HEK293 (cell line): ENCODE measurements at regions not wholly inside any gene's neighbourhood (a gene's known extent, or its start where the extent isn't known, plus 50 kb on each side); places are given as distances from the start of the nearest gene placed in this dataset.

Source experiments
- CTCF ChIA-PET: fragments of 350-600 bp; formaldehyde crosslinking; extraction: SDS; loops from one replicate; lab custom pipeline; 2021; ENCODE audit warnings: antibody characterized with exemption; lab: Yijun Ruan, JAX
- POLR2A ChIA-PET: fragments of 300-600 bp; formaldehyde crosslinking; extraction: SDS; loops from one replicate; lab custom pipeline; 2020; ENCODE audit warnings: antibody characterized with exemption, inconsistent platforms; lab: Yijun Ruan, JAX
- H3K27ac ChIP-seq: fragments of 200-500 bp; sonication (Bioruptor generic); 2 replicates; pipeline ENCODE4 v1.5.1; 2014; ENCODE audit warnings: low read depth, low read length, control low read depth, inconsistent platforms; ENCODE audit errors: extremely low read depth
- H3K36me3 ChIP-seq, 2 experiments: fragments of 200-500 bp in 1 of 2; sonication (Bioruptor generic) in 1 of 2; 1 replicate in 1 of 2; 2 replicates in 1 of 2; pipeline ENCODE4 v1.5.1; 2014 to 2017; ENCODE audit warnings: inconsistent platforms in 2 of 2, low read length in 2 of 2; ENCODE audit not compliant: control insufficient read depth in 2 of 2, insufficient read depth in 1 of 2
- H3K4me1 ChIP-seq: fragments of 200-500 bp; sonication (Bioruptor generic); 2 replicates; pipeline ENCODE4 v1.5.1; 2014; ENCODE audit warnings: mild to moderate bottlenecking, low read length, inconsistent platforms; ENCODE audit not compliant: control insufficient read depth, insufficient read depth
- H3K4me3 ChIP-seq: 2 replicates; pipeline ENCODE4 v1.5.1; 2011; ENCODE audit warnings: low read depth, mild to moderate bottlenecking, control low read depth, low read length, moderate library complexity
- H3K9me3 ChIP-seq: fragments of 200-500 bp; sonication (Bioruptor generic); 2 replicates; pipeline ENCODE4 v1.5.1; 2014; ENCODE audit warnings: low read depth, low read length, inconsistent platforms; ENCODE audit not compliant: control insufficient read depth, insufficient read depth
- REPIN1 ChIP-seq: fragments of 450-650 bp; formaldehyde crosslinking; IDR thresholded peaks from 2 replicates; pipeline ENCODE4 v1.5.1; 2017; ENCODE audit warnings: missing biosample characterization, missing genetic modification characterization, low read depth
- SCRT2 ChIP-seq: fragments of 450-650 bp; formaldehyde crosslinking; IDR thresholded peaks from 2 replicates; pipeline ENCODE4 v1.5.1; 2016; ENCODE audit warnings: missing biosample characterization, missing genetic modification characterization
- SP7 ChIP-seq: fragments of 450-650 bp; formaldehyde crosslinking; IDR thresholded peaks from 2 replicates; pipeline ENCODE4 v1.5.1; 2016; ENCODE audit warnings: missing biosample characterization, missing genetic modification characterization
- ZIC2 ChIP-seq: fragments of 450-650 bp; formaldehyde crosslinking; IDR thresholded peaks from 2 replicates; pipeline ENCODE4 v1.5.1; 2016; ENCODE audit warnings: missing biosample characterization, missing genetic modification characterization
- ZNF132 ChIP-seq: fragments of 450-650 bp; formaldehyde crosslinking; IDR thresholded peaks from 2 replicates; pipeline ENCODE4 v1.5.1; 2017; ENCODE audit warnings: missing biosample characterization, missing genetic modification characterization, borderline replicate concordance
- ZNF155 ChIP-seq: fragments of 450-650 bp; formaldehyde crosslinking; IDR thresholded peaks from 2 replicates; pipeline ENCODE4 v1.5.1; 2016; ENCODE audit warnings: missing biosample characterization, missing genetic modification characterization
- ZNF175 ChIP-seq: fragments of 450-650 bp; formaldehyde crosslinking; IDR thresholded peaks from 2 replicates; pipeline ENCODE4 v1.5.1; 2016; ENCODE audit warnings: missing biosample characterization, missing genetic modification characterization
- ZNF621 ChIP-seq: fragments of 450-650 bp; formaldehyde crosslinking; IDR thresholded peaks from 2 replicates; pipeline ENCODE4 v1.5.1; 2017; ENCODE audit warnings: missing biosample characterization, missing genetic modification characterization
- ZNF658 ChIP-seq: fragments of 450-650 bp; formaldehyde crosslinking; IDR thresholded peaks from 2 replicates; pipeline ENCODE4; 2016; ENCODE audit warnings: missing biosample characterization, missing genetic modification characterization
- ZNF664 ChIP-seq: fragments of 450-650 bp; formaldehyde crosslinking; IDR thresholded peaks from 2 replicates; pipeline ENCODE4 v1.5.1; 2016; ENCODE audit warnings: missing biosample characterization, missing genetic modification characterization
- ZNF701 ChIP-seq: fragments of 450-650 bp; formaldehyde crosslinking; IDR thresholded peaks from 2 replicates; pipeline ENCODE4 v1.5.1; 2016; ENCODE audit warnings: missing biosample characterization, missing genetic modification characterization
- ZNF776 ChIP-seq: fragments of 450-650 bp; formaldehyde crosslinking; IDR thresholded peaks from 2 replicates; pipeline ENCODE4 v1.5.0; 2017; ENCODE audit warnings: missing biosample characterization, missing genetic modification characterization, borderline replicate concordance
- ZNF792 ChIP-seq: fragments of 450-650 bp; formaldehyde crosslinking; IDR thresholded peaks from 2 replicates; pipeline ENCODE4 v1.5.1; 2016; ENCODE audit warnings: missing biosample characterization, missing genetic modification characterization
- ZNF837 ChIP-seq: fragments of 450-650 bp; formaldehyde crosslinking; IDR thresholded peaks from 2 replicates; pipeline ENCODE4 v1.5.1; 2016; ENCODE audit warnings: missing biosample characterization, missing genetic modification characterization
- TF ChIP-seq, protein P1 (sequence below): fragments of 450-650 bp; formaldehyde crosslinking; IDR thresholded peaks from 2 replicates; pipeline ENCODE4 v1.5.1; 2017; ENCODE audit warnings: missing biosample characterization, missing genetic modification characterization
- TF ChIP-seq, protein P2 (sequence below): fragments of 450-650 bp; formaldehyde crosslinking; IDR thresholded peaks from 2 replicates; pipeline ENCODE4 v1.5.1; 2016; ENCODE audit warnings: missing biosample characterization, missing genetic modification characterization
- TF ChIP-seq, protein P3 (sequence below): fragments of 450-650 bp; formaldehyde crosslinking; IDR thresholded peaks from 2 replicates; pipeline ENCODE4 v1.5.1; 2016; ENCODE audit warnings: missing biosample characterization, missing genetic modification characterization
- TF ChIP-seq, protein P4 (sequence below): fragments of 450-650 bp; formaldehyde crosslinking; IDR thresholded peaks from 2 replicates; pipeline ENCODE4 v1.5.1; 2016; ENCODE audit warnings: missing biosample characterization, missing genetic modification characterization
- TF ChIP-seq, protein P5 (sequence below): fragments of 450-650 bp; formaldehyde crosslinking; IDR thresholded peaks from 2 replicates; pipeline ENCODE4 v1.5.1; 2016; ENCODE audit warnings: missing biosample characterization, missing genetic modification characterization
- TF ChIP-seq, protein P6 (sequence below): fragments of 450-650 bp; formaldehyde crosslinking; IDR thresholded peaks from 2 replicates; pipeline ENCODE4 v1.5.1; 2016; ENCODE audit warnings: missing biosample characterization, missing genetic modification characterization, borderline replicate concordance

DNA sequence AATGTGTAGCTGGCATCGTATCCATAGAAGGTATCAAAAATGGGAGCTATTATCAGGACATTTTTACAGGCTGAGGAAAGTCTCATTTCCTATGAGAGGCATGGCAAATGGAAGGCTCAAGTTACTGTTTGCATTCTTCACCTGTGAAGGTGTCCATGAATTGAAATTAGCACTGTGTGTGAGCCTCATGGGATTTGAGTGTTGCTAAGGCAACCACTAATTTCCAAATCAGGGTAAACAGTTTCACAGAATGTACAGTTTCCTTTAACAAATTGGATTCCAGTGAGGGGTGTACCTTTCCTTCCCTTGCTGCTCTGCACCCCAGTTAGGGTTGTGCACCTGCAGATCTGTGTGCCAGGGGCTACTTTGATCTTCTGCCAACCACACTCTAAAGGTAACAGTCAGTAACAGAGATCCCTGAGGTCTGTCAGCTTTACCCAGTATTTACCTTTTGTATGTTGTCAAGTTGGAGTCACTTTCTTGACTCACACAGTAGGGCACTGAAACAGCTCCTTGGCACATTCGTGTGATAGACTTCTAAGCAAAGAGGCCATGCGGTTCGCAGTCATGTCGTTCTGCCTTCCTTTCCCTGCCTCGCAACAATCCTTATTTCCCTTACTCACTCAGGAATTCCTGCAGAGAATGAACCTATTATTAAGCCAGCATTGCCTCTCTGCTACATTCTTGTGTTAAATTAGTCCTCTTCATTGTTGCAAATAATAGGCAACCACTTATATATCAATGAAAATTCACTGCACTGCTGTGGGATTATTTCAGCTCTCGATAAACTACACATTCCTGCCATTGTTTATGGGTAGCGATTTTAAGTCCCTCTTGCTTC, 129.8 kb upstream of the GBE1 start:
- POLR2A ChIA-PET: no interaction called here
- CTCF ChIA-PET: no interaction called here
- TF ChIP-seq, protein P1, sequence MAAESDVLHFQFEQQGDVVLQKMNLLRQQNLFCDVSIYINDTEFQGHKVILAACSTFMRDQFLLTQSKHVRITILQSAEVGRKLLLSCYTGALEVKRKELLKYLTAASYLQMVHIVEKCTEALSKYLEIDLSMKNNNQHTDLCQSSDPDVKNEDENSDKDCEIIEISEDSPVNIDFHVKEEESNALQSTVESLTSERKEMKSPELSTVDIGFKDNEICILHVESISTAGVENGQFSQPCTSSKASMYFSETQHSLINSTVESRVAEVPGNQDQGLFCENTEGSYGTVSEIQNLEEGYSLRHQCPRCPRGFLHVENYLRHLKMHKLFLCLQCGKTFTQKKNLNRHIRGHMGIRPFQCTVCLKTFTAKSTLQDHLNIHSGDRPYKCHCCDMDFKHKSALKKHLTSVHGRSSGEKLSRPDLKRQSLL: no peak
- H3K4me3 ChIP-seq: no peak overlapping the region
- H3K27ac ChIP-seq: no peak overlapping the region
- H3K9me3 ChIP-seq: no peaks in the 10 kb centered on the region
- no peaks in the 10 kb centered on the region for H3K4me1 ChIP-seq
- no peaks in the 10 kb centered on the region for H3K36me3 ChIP-seq

DNA sequence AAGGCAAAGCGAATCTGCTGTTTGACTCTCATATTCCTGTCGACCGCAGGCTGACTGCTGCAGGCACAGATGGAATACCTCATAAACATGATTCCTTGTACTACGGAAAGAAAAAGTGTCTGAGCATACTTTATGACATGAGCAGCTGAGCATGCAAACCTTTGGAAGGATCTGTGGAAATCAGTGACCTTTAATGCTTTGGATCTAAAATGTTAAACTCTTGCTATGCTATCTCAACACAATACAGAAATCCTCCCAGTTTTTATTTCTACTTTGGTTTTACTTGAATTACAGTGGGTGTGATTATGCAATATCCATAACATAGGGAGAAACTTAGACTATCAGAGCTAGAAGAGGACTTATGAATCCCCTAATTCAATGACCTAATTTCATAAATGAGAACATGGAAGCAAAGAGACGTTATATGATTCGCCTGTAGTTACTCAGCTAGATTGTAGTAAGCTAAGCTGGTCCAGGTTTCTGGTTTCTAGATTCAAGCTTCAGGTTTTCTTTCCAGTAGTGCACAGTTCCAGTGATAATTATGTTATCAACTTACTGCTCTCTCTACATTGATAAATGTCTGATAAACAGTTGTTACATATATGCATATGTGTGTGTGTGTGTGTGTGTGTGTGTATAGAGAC, 127.6 kb upstream of the GBE1 start:
- H3K27ac ChIP-seq: no peak overlapping the region
- POLR2A ChIA-PET: no interaction called here
- TF ChIP-seq, protein P2, sequence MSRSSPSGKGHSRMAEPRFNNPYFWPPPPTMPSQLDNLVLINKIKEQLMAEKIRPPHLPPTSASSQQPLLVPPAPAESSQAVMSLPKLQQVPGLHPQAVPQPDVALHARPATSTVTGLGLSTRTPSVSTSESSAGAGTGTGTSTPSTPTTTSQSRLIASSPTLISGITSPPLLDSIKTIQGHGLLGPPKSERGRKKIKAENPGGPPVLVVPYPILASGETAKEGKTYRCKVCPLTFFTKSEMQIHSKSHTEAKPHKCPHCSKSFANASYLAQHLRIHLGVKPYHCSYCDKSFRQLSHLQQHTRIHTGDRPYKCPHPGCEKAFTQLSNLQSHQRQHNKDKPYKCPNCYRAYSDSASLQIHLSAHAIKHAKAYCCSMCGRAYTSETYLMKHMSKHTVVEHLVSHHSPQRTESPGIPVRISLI (tag by site-specific recombination): no peak
- TF ChIP-seq, protein P3, sequence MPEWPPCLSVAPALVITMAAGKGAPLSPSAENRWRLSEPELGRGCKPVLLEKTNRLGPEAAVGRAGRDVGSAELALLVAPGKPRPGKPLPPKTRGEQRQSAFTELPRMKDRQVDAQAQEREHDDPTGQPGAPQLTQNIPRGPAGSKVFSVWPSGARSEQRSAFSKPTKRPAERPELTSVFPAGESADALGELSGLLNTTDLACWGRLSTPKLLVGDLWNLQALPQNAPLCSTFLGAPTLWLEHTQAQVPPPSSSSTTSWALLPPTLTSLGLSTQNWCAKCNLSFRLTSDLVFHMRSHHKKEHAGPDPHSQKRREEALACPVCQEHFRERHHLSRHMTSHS (tag by site-specific recombination): no peak
- TF ChIP-seq ZNF664 (tag by site-specific recombination) (no peak), ZIC2 (tag by site-specific recombination) (no peak), ZNF837 (tag by site-specific recombination) (no peak), ZNF175 (tag by site-specific recombination) (no peak)
- no peaks in the 10 kb centered on the region for H3K9me3 ChIP-seq
- no peak overlapping the region for H3K4me3 ChIP-seq
- no peaks in the 10 kb centered on the region for H3K36me3 ChIP-seq
- no peaks in the 10 kb centered on the region for H3K4me1 ChIP-seq
- CTCF ChIA-PET: interaction anchor here (1.3 kb wide), 1 partner anchor 21 kb away, joined by 7 read pairs; no protein-coding TSS in a partner anchor

DNA sequence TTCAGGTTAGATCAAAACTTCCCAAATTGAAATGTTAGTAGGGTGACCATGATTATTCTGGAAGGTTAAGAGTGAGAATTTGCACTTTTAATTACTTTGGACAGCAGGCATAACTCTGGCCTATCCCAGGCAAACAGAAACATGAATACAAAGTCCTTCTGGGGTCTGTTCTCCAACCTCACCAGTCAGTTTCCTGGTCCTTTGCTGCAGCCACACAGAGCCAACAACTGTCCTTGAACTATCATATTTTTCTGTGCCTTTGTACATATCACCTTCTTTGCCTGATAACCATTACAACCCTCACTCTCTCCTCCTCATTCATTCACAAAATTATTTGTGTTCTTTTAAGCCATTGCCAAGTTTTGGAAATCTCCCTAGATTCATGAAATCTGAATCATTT, 126.0 kb upstream of the GBE1 start:
- Histone ChIP-seq H3K27ac (no peak overlapping the region), H3K9me3 (no peaks in the 10 kb centered on the region), H3K36me3 (no peaks in the 10 kb centered on the region), H3K4me1 (no peaks in the 10 kb centered on the region), H3K4me3 (no peak overlapping the region)
- ChIA-PET CTCF (no interaction called here), POLR2A (no interaction called here)
- TF ChIP-seq REPIN1 (tag by site-specific recombination) (no peak), ZNF776 (tag by site-specific recombination) (no peak), ZNF701 (tag by site-specific recombination) (no peak), SP7 (no peak), ZNF792 (no peak), SCRT2 (tag by site-specific recombination) (no peak), ZNF155 (no peak), ZNF132 (no peak), ZNF658 (no peak), ZNF621 (tag by site-specific recombination) (no peak)
- TF ChIP-seq, protein P4, sequence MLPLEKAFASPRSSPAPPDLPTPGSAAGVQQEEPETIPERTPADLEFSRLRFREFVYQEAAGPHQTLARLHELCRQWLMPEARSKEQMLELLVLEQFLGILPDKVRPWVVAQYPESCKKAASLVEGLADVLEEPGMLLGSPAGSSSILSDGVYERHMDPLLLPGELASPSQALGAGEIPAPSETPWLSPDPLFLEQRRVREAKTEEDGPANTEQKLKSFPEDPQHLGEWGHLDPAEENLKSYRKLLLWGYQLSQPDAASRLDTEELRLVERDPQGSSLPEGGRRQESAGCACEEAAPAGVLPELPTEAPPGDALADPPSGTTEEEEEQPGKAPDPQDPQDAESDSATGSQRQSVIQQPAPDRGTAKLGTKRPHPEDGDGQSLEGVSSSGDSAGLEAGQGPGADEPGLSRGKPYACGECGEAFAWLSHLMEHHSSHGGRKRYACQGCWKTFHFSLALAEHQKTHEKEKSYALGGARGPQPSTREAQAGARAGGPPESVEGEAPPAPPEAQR (tag by site-specific recombination): no peak
- TF ChIP-seq, protein P5, sequence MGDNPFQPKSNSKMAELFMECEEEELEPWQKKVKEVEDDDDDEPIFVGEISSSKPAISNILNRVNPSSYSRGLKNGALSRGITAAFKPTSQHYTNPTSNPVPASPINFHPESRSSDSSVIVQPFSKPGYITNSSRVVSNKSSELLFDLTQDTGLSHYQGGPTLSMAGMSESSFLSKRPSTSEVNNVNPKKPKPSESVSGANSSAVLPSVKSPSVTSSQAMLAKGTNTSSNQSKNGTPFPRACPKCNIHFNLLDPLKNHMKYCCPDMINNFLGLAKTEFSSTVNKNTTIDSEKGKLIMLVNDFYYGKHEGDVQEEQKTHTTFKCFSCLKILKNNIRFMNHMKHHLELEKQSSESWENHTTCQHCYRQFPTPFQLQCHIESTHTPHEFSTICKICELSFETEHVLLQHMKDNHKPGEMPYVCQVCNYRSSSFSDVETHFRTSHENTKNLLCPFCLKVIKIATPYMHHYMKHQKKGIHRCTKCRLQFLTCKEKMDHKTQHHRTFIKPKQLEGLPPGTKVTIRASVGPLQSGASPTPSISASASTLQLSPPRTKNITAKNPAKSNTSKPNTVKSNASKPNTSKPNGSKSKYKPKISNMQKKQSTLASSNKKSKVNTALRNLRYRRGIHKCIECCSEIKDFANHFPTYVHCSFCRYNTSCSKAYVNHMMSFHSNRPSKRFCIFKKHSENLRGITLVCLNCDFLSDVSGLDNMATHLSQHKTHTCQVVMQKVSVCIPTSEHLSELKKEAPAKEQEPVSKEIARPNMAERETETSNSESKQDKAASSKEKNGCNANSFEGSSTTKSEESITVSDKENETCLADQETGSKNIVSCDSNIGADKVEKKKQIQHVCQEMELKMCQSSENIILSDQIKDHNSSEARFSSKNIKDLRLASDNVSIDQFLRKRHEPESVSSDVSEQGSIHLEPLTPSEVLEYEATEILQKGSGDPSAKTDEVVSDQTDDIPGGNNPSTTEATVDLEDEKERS (tag by site-specific recombination): no peak
- TF ChIP-seq, protein P6, sequence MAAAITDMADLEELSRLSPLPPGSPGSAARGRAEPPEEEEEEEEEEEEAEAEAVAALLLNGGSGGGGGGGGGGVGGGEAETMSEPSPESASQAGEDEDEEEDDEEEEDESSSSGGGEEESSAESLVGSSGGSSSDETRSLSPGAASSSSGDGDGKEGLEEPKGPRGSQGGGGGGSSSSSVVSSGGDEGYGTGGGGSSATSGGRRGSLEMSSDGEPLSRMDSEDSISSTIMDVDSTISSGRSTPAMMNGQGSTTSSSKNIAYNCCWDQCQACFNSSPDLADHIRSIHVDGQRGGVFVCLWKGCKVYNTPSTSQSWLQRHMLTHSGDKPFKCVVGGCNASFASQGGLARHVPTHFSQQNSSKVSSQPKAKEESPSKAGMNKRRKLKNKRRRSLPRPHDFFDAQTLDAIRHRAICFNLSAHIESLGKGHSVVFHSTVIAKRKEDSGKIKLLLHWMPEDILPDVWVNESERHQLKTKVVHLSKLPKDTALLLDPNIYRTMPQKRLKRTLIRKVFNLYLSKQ (tag by site-specific recombination): no peak
